ENCODE measurements at regions not wholly inside any gene's neighbourhood (a gene's known extent, or its start where the extent isn't known, plus 50 kb on each side); places are given as distances from the start of the nearest gene placed in this dataset.

GRCh38 chr13:68125087-68125480 lies 894.9 kb upstream of the PCDH9 start:
- TF ChIP-seq CTCF (IDR thresholded peaks at IDR 0.05): no peak
- TF ChIP-seq MAX (IDR thresholded peaks at IDR 0.05; ENCODE audit: low read depth): no peak
- no peak for TF ChIP-seq GATA2 (CRISPR knock-in tag; IDR thresholded peaks at IDR 0.05)
- no peak for TF ChIP-seq EP300 (IDR thresholded peaks at IDR 0.05; ENCODE audit: borderline replicate concordance in 1 of 2, low read depth in 1 of 2, low read length in 1 of 2)

Measured in SK-N-SH (cell line).